T-helper 17 cell (primary cell): ENCODE measurements at regions not wholly inside any gene's neighbourhood (a gene's known extent, or its start where the extent isn't known, plus 50 kb on each side); places are given as distances from the start of the nearest gene placed in this dataset.

ENCODE experiments used
- ATAC-seq: fragments of 150-1000 bp; cut with Tn5 transposase; 2 replicates; pipeline ENCODE4 v1.10.0; 2021; ENCODE audit warnings: mild to moderate bottlenecking, moderate library complexity
- DNase-seq, 3 donors: peaks; one replicate each; pipeline versions ENCODE4 v3.0.0 to v3.0.0-alpha.2; 2020 to 2021
- H3K9me3 ChIP-seq: one replicate; pipeline ENCODE4 v1.7.0; 2013; ENCODE audit warnings: low read length, mild to moderate bottlenecking; ENCODE audit not compliant: control insufficient read depth, poor library complexity, severe bottlenecking
- H3K27ac Mint-ChIP-seq: one replicate; pipeline ENCODE4 v1.8.0; 2022; ENCODE audit warnings: mild to moderate bottlenecking, moderate library complexity, mixed read lengths
- H3K27me3 Mint-ChIP-seq: one replicate; pipeline ENCODE4 v1.8.0; 2022; ENCODE audit warnings: mixed read lengths
- H3K36me3 Mint-ChIP-seq: one replicate; pipeline ENCODE4 v1.8.0; 2022; ENCODE audit warnings: low read depth, mixed read lengths
- H3K4me1 Mint-ChIP-seq: one replicate; pipeline ENCODE4 v1.8.0; 2022; ENCODE audit warnings: mild to moderate bottlenecking, mixed read lengths
- H3K4me3 Mint-ChIP-seq: one replicate; pipeline ENCODE4 v1.8.0; 2022; ENCODE audit warnings: mild to moderate bottlenecking, moderate library complexity, mixed read lengths

GRCh38 chr3:170714122-170714521, 128.2 kb upstream of the SLC7A14 start:
- Mint-ChIP-seq H3K4me3 (no peak overlapping the region), H3K4me1 (no peaks in the 10 kb centered on the region), H3K36me3 (peaks cover 2% of the 10 kb centered on the region), H3K27me3 (peaks cover 53% of the 10 kb centered on the region), H3K27ac (no peak overlapping the region)
- no peak for ATAC-seq
- no peak for DNase-seq
- no peaks in the 10 kb centered on the region for H3K9me3 ChIP-seq

- H3K9me3 ChIP-seq, result no peaks in the 10 kb centered on the region
- DNase-seq (no peak), ATAC-seq (no peak)
- Mint-ChIP-seq H3K4me1 (no peaks in the 10 kb centered on the region), H3K27me3 (peaks cover 49% of the 10 kb centered on the region), H3K27ac (no peak overlapping the region), H3K4me3 (no peak overlapping the region), H3K36me3 (peaks cover 2% of the 10 kb centered on the region)
These were observed 127.8 kb upstream of the SLC7A14 start for GRCh38 chr3:170713653-170714052.

- H3K27me3 Mint-ChIP-seq, result peaks cover 49% of the 10 kb centered on the region
- H3K4me3 Mint-ChIP-seq, result no peak overlapping the region
- ATAC-seq (no peak), DNase-seq (no peak)
- H3K9me3 ChIP-seq, result no peaks in the 10 kb centered on the region
- H3K4me1 Mint-ChIP-seq, result no peaks in the 10 kb centered on the region
- no peak overlapping the region for H3K27ac Mint-ChIP-seq
- H3K36me3 Mint-ChIP-seq, result peaks cover 2% of the 10 kb centered on the region
These were observed 126.9 kb upstream of the SLC7A14 start for GRCh38 chr3:170712798-170713197.

- Mint-ChIP-seq H3K36me3 (peaks cover 2% of the 10 kb centered on the region), H3K27ac (no peak overlapping the region), H3K4me1 (no peaks in the 10 kb centered on the region), H3K4me3 (no peak overlapping the region), H3K27me3 (peaks cover 50% of the 10 kb centered on the region)
- ATAC-seq (no peak), DNase-seq (no peak)
- H3K9me3 ChIP-seq, result no peaks in the 10 kb centered on the region
These were observed 126.5 kb upstream of the SLC7A14 start for GRCh38 chr3:170712336-170712735.

GRCh38 chr3:170711786-170712185, 125.9 kb upstream of the SLC7A14 start:
- H3K27ac Mint-ChIP-seq, result no peak overlapping the region
- peaks cover 2% of the 10 kb centered on the region for H3K36me3 Mint-ChIP-seq
- no peaks in the 10 kb centered on the region for H3K9me3 ChIP-seq
- DNase-seq (no peak), ATAC-seq (no peak)
- peaks cover 45% of the 10 kb centered on the region for H3K27me3 Mint-ChIP-seq
- no peaks in the 10 kb centered on the region for H3K4me1 Mint-ChIP-seq
- no peak overlapping the region for H3K4me3 Mint-ChIP-seq

GRCh38 chr3:170709046-170709445, 123.2 kb upstream of the SLC7A14 start:
- H3K4me1 Mint-ChIP-seq, result no peaks in the 10 kb centered on the region
- H3K27ac Mint-ChIP-seq, result no peak overlapping the region
- no peak for DNase-seq
- no peak for ATAC-seq
- H3K9me3 ChIP-seq, result no peaks in the 10 kb centered on the region
- H3K27me3 Mint-ChIP-seq, result peaks cover 31% of the 10 kb centered on the region
- H3K36me3 Mint-ChIP-seq, result peaks cover 2% of the 10 kb centered on the region
- H3K4me3 Mint-ChIP-seq, result no peak overlapping the region

GRCh38 chr3:170707899-170708298, 122.0 kb upstream of the SLC7A14 start:
- Mint-ChIP-seq H3K27me3 (peaks cover 31% of the 10 kb centered on the region), H3K4me3 (no peak overlapping the region), H3K4me1 (no peaks in the 10 kb centered on the region), H3K36me3 (peaks cover 2% of the 10 kb centered on the region), H3K27ac (no peak overlapping the region)
- no peaks in the 10 kb centered on the region for H3K9me3 ChIP-seq
- DNase-seq (no peak), ATAC-seq (no peak)

GRCh38 chr3:170705131-170705530, 119.3 kb upstream of the SLC7A14 start:
- no peak overlapping the region for H3K4me3 Mint-ChIP-seq
- no peaks in the 10 kb centered on the region for H3K9me3 ChIP-seq
- H3K4me1 Mint-ChIP-seq, result no peaks in the 10 kb centered on the region

GRCh38 chr3:170703121-170703588, 117.3 kb upstream of the SLC7A14 start:
- Mint-ChIP-seq H3K36me3 (peaks cover 2% of the 10 kb centered on the region), H3K4me1 (peaks cover 2% of the 10 kb centered on the region), H3K27me3 (peaks cover 8% of the 10 kb centered on the region)

More at GRCh38 chr3:170705131-170705530, 119.3 kb upstream of the SLC7A14 start:
- no peak for DNase-seq
- no peak for ATAC-seq
- H3K27ac Mint-ChIP-seq, result no peak overlapping the region
- peaks cover 2% of the 10 kb centered on the region for H3K36me3 Mint-ChIP-seq
- H3K27me3 Mint-ChIP-seq, result peaks cover 7% of the 10 kb centered on the region

GRCh38 chr3:170701696-170702678, 116.1 kb upstream of the SLC7A14 start:
- H3K27me3 Mint-ChIP-seq, result peaks cover 7% of the 10 kb centered on the region
- H3K9me3 ChIP-seq, result no peaks in the 10 kb centered on the region
- H3K4me3 Mint-ChIP-seq, result no peak overlapping the region
- DNase-seq (no peak), ATAC-seq (no peak)
- peaks cover 2% of the 10 kb centered on the region for H3K36me3 Mint-ChIP-seq
- peaks cover 2% of the 10 kb centered on the region for H3K4me1 Mint-ChIP-seq
- H3K27ac Mint-ChIP-seq, result no peak overlapping the region

More at GRCh38 chr3:170703121-170703588, 117.3 kb upstream of the SLC7A14 start:
- no peak for ATAC-seq
- no peaks in the 10 kb centered on the region for H3K9me3 ChIP-seq
- DNase-seq, result no peak
- no peak overlapping the region for H3K27ac Mint-ChIP-seq
- no peak overlapping the region for H3K4me3 Mint-ChIP-seq

GRCh38 chr3:170700054-170700404, 114.2 kb upstream of the SLC7A14 start:
- peaks cover 2% of the 10 kb centered on the region for H3K36me3 Mint-ChIP-seq
- H3K4me3 Mint-ChIP-seq, result no peak overlapping the region
- peaks cover 2% of the 10 kb centered on the region for H3K4me1 Mint-ChIP-seq
- DNase-seq (no peak), ATAC-seq (no peak)
- no peak overlapping the region for H3K27ac Mint-ChIP-seq
- H3K27me3 Mint-ChIP-seq, result peaks cover 12% of the 10 kb centered on the region
- H3K9me3 ChIP-seq, result no peaks in the 10 kb centered on the region

GRCh38 chr3:170699158-170700053, 113.5 kb upstream of the SLC7A14 start:
- ATAC-seq (no peak), DNase-seq (no peak)
- no peak overlapping the region for H3K4me3 Mint-ChIP-seq
- peaks cover 2% of the 10 kb centered on the region for H3K4me1 Mint-ChIP-seq
- peaks cover 2% of the 10 kb centered on the region for H3K36me3 Mint-ChIP-seq
- H3K9me3 ChIP-seq, result no peaks in the 10 kb centered on the region
- H3K27ac Mint-ChIP-seq, result no peak overlapping the region
- H3K27me3 Mint-ChIP-seq, result peaks cover 12% of the 10 kb centered on the region

- Mint-ChIP-seq H3K36me3 (peaks cover 2% of the 10 kb centered on the region), H3K27me3 (peaks cover 12% of the 10 kb centered on the region), H3K4me1 (peaks cover 2% of the 10 kb centered on the region), H3K4me3 (no peak overlapping the region), H3K27ac (no peak overlapping the region)
- ATAC-seq (no peak), DNase-seq (no peak)
- no peaks in the 10 kb centered on the region for H3K9me3 ChIP-seq
These were observed 112.0 kb upstream of the SLC7A14 start for GRCh38 chr3:170697908-170698307.
